Endodermal cell (in vitro differentiated cells): ENCODE measurements at regions not wholly inside any gene's neighbourhood (a gene's known extent, or its start where the extent isn't known, plus 50 kb on each side); places are given as distances from the start of the nearest gene placed in this dataset.

Experiments
- DNase-seq: peaks from one replicate; pipeline ENCODE4 v3.0.0-alpha.2; 2017
- H3K27ac ChIP-seq: 2 replicates; pipeline ENCODE4 v1.5.1; 2013; ENCODE audit warnings: mild to moderate bottlenecking, low read depth, low read length, moderate library complexity
- H3K27me3 ChIP-seq: 2 replicates; pipeline ENCODE4 v1.6.1; 2013; ENCODE audit warnings: mild to moderate bottlenecking, low read length, moderate library complexity; ENCODE audit not compliant: insufficient read depth, control insufficient read depth, poor library complexity, severe bottlenecking
- H3K36me3 ChIP-seq: 2 replicates; pipeline ENCODE4 v1.7.0; 2013; ENCODE audit warnings: mild to moderate bottlenecking, low read length, moderate library complexity; ENCODE audit not compliant: control insufficient read depth, insufficient read depth
- H3K4me1 ChIP-seq: one replicate; pipeline ENCODE4 v1.7.0; 2013; ENCODE audit warnings: low read length; ENCODE audit not compliant: control insufficient read depth, insufficient read depth
- H3K4me3 ChIP-seq: 2 replicates; pipeline ENCODE4 v1.5.1; 2013; ENCODE audit warnings: mild to moderate bottlenecking, low read length, moderate library complexity
- H3K9ac ChIP-seq: 2 replicates; pipeline ENCODE4 v1.6.1; 2013; ENCODE audit warnings: mild to moderate bottlenecking, low read length, moderate library complexity; ENCODE audit not compliant: poor library complexity, severe bottlenecking; ENCODE audit errors: extremely low read depth
- H3K9me3 ChIP-seq: 2 replicates; pipeline ENCODE4 v1.6.1; 2013; ENCODE audit warnings: mild to moderate bottlenecking, low read length, moderate library complexity; ENCODE audit not compliant: control insufficient read depth
- H3K27ac Mint-ChIP-seq: 2 replicates; pipeline ENCODE4 v1.8.0; 2020; ENCODE audit warnings: mixed read lengths
- H3K27me3 Mint-ChIP-seq: 2 replicates; pipeline ENCODE4 v1.8.0; 2021; ENCODE audit warnings: mild to moderate bottlenecking, mixed read lengths; ENCODE audit not compliant: insufficient read depth
- H3K36me3 Mint-ChIP-seq: 2 replicates; pipeline ENCODE4 v1.8.0; 2020; ENCODE audit warnings: low read depth, mixed read lengths
- H3K4me1 Mint-ChIP-seq: 2 replicates; pipeline ENCODE4 v1.8.0; 2020; ENCODE audit warnings: mixed read lengths
- H3K4me3 Mint-ChIP-seq: 2 replicates; pipeline ENCODE4 v1.8.0; 2020; ENCODE audit warnings: mild to moderate bottlenecking, moderate library complexity, mixed read lengths
- H3K9me3 Mint-ChIP-seq: 2 replicates; pipeline ENCODE4 v1.8.0; 2020; ENCODE audit warnings: mild to moderate bottlenecking, mixed read lengths
- WGBS, 2 experiments: methylation state at CpG; one replicate each; pipeline versions ENCODE4 v1.1.5 to v1.1.7; 2013; ENCODE audit warnings: missing lambda C conversion rate in 2 of 2, mixed read lengths in 1 of 2; ENCODE audit not compliant: insufficient coverage in 1 of 2, insufficient read length in 1 of 2; 5-methylcytosine and 5-hydroxymethylcytosine counted together
- TF ChIP-seq, protein P1 (sequence below): fragments of 200-600 bp; sonication (generic); conservative IDR thresholded peaks from 2 replicates; pipeline ENCODE4 v1.5.0; 2021; ENCODE audit warnings: antibody characterized with exemption, mild to moderate bottlenecking

DNA sequence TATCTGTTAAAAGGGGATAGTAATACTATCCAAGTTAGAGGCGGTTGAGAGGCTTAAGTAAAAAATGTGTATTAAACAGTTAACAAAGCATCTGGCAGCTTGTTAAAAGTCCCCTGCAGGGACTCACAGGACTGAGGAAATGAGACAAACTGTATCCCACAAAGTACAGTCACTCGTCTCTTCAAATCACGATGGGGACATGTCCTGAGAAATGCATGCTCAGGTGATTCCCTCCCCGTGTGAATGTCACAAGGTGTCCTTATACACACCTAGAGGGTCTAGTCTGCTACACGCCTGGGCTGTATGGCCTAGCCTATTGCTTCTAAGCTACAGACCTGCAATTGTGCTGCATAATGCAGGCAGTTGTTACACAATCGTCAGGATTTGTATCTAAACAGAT lies 237.0 kb downstream of the IRX2 start:
- WGBS, 2 experiments: 76 to 79% methylated on average over 6 of the region's 6 CpGs

DNA sequence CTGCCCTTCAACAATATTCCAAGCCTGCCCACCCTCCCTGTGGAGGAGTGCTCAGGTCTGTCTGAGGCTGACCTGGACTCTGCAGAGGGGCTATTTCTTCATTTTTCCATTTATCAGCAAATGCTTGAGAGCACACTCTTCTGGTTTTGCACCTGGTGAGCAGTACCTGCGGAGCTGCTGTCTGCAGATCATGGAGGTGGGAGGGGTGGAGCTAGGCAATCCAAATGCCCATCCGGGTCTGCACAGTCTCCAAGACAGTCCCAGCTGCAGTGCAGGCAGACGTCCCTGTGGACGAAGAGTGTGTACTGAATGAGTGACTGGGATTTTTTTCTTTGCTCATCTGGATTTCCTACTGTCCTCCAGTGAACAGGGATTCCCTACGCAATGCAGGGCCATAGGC lies 239.8 kb downstream of the IRX2 start:
- 93 to 100% methylated on average over 3 to 5 of the region's 5 CpGs for WGBS, 2 experiments

More for the DNA sequence above, 237.0 kb downstream of the IRX2 start:
- Histone ChIP-seq H3K4me1 (no peaks in the 10 kb centered on the region), H3K9me3 (no peaks in the 10 kb centered on the region), H3K27ac (no peak overlapping the region), H3K9ac (no peak overlapping the region), H3K36me3 (no peaks in the 10 kb centered on the region), H3K27me3 (no peaks in the 10 kb centered on the region), H3K4me3 (no peak overlapping the region)
- Mint-ChIP-seq H3K27ac (no peak overlapping the region), H3K36me3 (no peaks in the 10 kb centered on the region), H3K4me3 (no peak overlapping the region), H3K27me3 (peaks cover 48% of the 10 kb centered on the region), H3K4me1 (peaks cover 8% of the 10 kb centered on the region), H3K9me3 (no peaks in the 10 kb centered on the region)
- DNase-seq: no peak
- TF ChIP-seq, protein P1, sequence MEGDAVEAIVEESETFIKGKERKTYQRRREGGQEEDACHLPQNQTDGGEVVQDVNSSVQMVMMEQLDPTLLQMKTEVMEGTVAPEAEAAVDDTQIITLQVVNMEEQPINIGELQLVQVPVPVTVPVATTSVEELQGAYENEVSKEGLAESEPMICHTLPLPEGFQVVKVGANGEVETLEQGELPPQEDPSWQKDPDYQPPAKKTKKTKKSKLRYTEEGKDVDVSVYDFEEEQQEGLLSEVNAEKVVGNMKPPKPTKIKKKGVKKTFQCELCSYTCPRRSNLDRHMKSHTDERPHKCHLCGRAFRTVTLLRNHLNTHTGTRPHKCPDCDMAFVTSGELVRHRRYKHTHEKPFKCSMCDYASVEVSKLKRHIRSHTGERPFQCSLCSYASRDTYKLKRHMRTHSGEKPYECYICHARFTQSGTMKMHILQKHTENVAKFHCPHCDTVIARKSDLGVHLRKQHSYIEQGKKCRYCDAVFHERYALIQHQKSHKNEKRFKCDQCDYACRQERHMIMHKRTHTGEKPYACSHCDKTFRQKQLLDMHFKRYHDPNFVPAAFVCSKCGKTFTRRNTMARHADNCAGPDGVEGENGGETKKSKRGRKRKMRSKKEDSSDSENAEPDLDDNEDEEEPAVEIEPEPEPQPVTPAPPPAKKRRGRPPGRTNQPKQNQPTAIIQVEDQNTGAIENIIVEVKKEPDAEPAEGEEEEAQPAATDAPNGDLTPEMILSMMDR: no peak

DNA sequence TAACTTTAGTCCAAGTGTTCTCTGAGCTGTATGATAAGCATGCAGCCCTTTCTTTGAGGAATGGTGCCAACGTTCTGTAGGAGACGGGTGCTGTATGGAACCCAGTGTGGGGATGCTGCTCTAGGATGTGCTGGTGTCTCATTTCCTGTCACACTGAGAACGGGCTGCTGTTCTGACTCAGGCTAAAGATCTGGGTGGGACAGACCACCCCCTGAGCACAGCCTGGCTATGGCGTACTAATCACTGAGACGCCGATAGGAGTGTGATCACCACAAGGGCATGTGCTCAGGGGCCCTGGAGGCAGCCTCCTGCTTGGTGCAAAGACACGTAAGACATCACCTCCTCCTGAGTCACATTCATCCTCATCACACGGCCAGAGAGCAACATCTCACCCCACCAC lies 240.4 kb downstream of the IRX2 start:
- Mint-ChIP-seq H3K9me3 (no peaks in the 10 kb centered on the region), H3K27ac (no peak overlapping the region), H3K4me1 (peaks cover 8% of the 10 kb centered on the region), H3K36me3 (no peaks in the 10 kb centered on the region), H3K27me3 (peaks cover 55% of the 10 kb centered on the region), H3K4me3 (no peak overlapping the region)
- TF ChIP-seq, protein P1: no peak
- Histone ChIP-seq H3K4me3 (no peak overlapping the region), H3K36me3 (no peaks in the 10 kb centered on the region), H3K9ac (no peak overlapping the region), H3K4me1 (no peaks in the 10 kb centered on the region), H3K9me3 (no peaks in the 10 kb centered on the region), H3K27ac (no peak overlapping the region), H3K27me3 (no peaks in the 10 kb centered on the region)
- 94 to 96% methylated on average over 6 to 8 of the region's 8 CpGs for WGBS, 2 experiments
- no peak for DNase-seq

More for the DNA sequence above, 239.8 kb downstream of the IRX2 start:
- no peaks in the 10 kb centered on the region for H3K27me3 ChIP-seq
- H3K4me1 ChIP-seq: no peaks in the 10 kb centered on the region
- TF ChIP-seq, protein P1: no peak
- no peak overlapping the region for H3K4me3 ChIP-seq
- no peaks in the 10 kb centered on the region for H3K36me3 Mint-ChIP-seq
- H3K36me3 ChIP-seq: no peaks in the 10 kb centered on the region
- no peak overlapping the region for H3K4me3 Mint-ChIP-seq
- no peak overlapping the region for H3K27ac ChIP-seq
- no peak overlapping the region for H3K27ac Mint-ChIP-seq
- no peaks in the 10 kb centered on the region for H3K9me3 ChIP-seq
- H3K9ac ChIP-seq: no peak overlapping the region
- H3K4me1 Mint-ChIP-seq: peaks cover 8% of the 10 kb centered on the region
- H3K27me3 Mint-ChIP-seq: peaks cover 55% of the 10 kb centered on the region
- DNase-seq: no peak
- no peaks in the 10 kb centered on the region for H3K9me3 Mint-ChIP-seq
